ENCODE measurements at regions not wholly inside any gene's neighbourhood (a gene's known extent, or its start where the extent isn't known, plus 50 kb on each side); places are given as distances from the start of the nearest gene placed in this dataset.
"Not testable (repeated sequence)": the region's sequence is repeated elsewhere in the genome, so short reads cannot be mapped to it uniquely, and the experiment has no call there.

- Mint-ChIP-seq H3K27ac (no peak overlapping the region), H3K4me1 (ENCODE audit: low read depth) (no peaks in the 10 kb centered on the region), H3K4me3 (ENCODE audit: low read depth) (no peak overlapping the region), H3K36me3 (ENCODE audit: insufficient read depth) (no peaks in the 10 kb centered on the region), H3K9me3 (ENCODE audit: low read depth) (peaks cover 4% of the 10 kb centered on the region), H3K27me3 (peaks cover 10% of the 10 kb centered on the region)
- no peak for DNase-seq (ENCODE audit: low spot score, unreplicated experiment)
- no peak for TF ChIP-seq CTCF (IDR thresholded peaks at IDR 0.05; ENCODE audit: unreplicated experiment)
These were observed 147.1 kb upstream of the RREB1 start for GRCh38 chr6:6960571-6961251.

GRCh38 chr6:6962086-6962485 is 145.7 kb upstream of the RREB1 start:
- Mint-ChIP-seq H3K9me3 (ENCODE audit: low read depth) (peaks cover 4% of the 10 kb centered on the region), H3K27me3 (peaks cover 6% of the 10 kb centered on the region), H3K27ac (no peak overlapping the region), H3K4me1 (ENCODE audit: low read depth) (peaks cover 2% of the 10 kb centered on the region), H3K36me3 (ENCODE audit: insufficient read depth) (no peaks in the 10 kb centered on the region), H3K4me3 (ENCODE audit: low read depth) (no peak overlapping the region)
- DNase-seq (ENCODE audit: low spot score, unreplicated experiment): no peak
- TF ChIP-seq CTCF (IDR thresholded peaks at IDR 0.05; ENCODE audit: unreplicated experiment): no peak

GRCh38 chr6:6962699-6963098 is 145.1 kb upstream of the RREB1 start:
- H3K9me3 Mint-ChIP-seq (ENCODE audit: low read depth): peaks cover 4% of the 10 kb centered on the region
- TF ChIP-seq CTCF (IDR thresholded peaks at IDR 0.05; ENCODE audit: unreplicated experiment): no peak
- H3K36me3 Mint-ChIP-seq (ENCODE audit: insufficient read depth): no peaks in the 10 kb centered on the region
- peaks cover 6% of the 10 kb centered on the region for H3K27me3 Mint-ChIP-seq
- no peak overlapping the region for H3K27ac Mint-ChIP-seq
- no peak overlapping the region for H3K4me3 Mint-ChIP-seq (ENCODE audit: low read depth)
- peaks cover 2% of the 10 kb centered on the region for H3K4me1 Mint-ChIP-seq (ENCODE audit: low read depth)
- DNase-seq (ENCODE audit: low spot score, unreplicated experiment): no peak

- H3K27me3 Mint-ChIP-seq; H3K9me3 Mint-ChIP-seq (ENCODE audit: low read depth); H3K36me3 Mint-ChIP-seq (ENCODE audit: insufficient read depth); H3K4me3 Mint-ChIP-seq (ENCODE audit: low read depth); DNase-seq (ENCODE audit: low spot score, unreplicated experiment); H3K27ac Mint-ChIP-seq; H3K4me1 Mint-ChIP-seq (ENCODE audit: low read depth): not testable (repeated sequence)
These were observed 144.4 kb upstream of the RREB1 start for GRCh38 chr6:6963390-6963789.

- peaks cover 7% of the 10 kb centered on the region for H3K4me1 Mint-ChIP-seq (ENCODE audit: low read depth)
These were observed 143.1 kb upstream of the RREB1 start for GRCh38 chr6:6964675-6965074.

More at GRCh38 chr6:6964675-6965074, 143.1 kb upstream of the RREB1 start:
- H3K27ac Mint-ChIP-seq: no peak overlapping the region
- H3K4me3 Mint-ChIP-seq (ENCODE audit: low read depth): no peak overlapping the region
- TF ChIP-seq CTCF (IDR thresholded peaks at IDR 0.05; ENCODE audit: unreplicated experiment): no peak
- no peak for DNase-seq (ENCODE audit: low spot score, unreplicated experiment)
- no peaks in the 10 kb centered on the region for H3K27me3 Mint-ChIP-seq
- no peaks in the 10 kb centered on the region for H3K36me3 Mint-ChIP-seq (ENCODE audit: insufficient read depth)
- peaks cover 4% of the 10 kb centered on the region for H3K9me3 Mint-ChIP-seq (ENCODE audit: low read depth)

Data from progenitor cell of endocrine pancreas (in vitro differentiated cells).